ENCODE measurements at regions not wholly inside any gene's neighbourhood (a gene's known extent, or its start where the extent isn't known, plus 50 kb on each side); places are given as distances from the start of the nearest gene placed in this dataset.

DNA sequence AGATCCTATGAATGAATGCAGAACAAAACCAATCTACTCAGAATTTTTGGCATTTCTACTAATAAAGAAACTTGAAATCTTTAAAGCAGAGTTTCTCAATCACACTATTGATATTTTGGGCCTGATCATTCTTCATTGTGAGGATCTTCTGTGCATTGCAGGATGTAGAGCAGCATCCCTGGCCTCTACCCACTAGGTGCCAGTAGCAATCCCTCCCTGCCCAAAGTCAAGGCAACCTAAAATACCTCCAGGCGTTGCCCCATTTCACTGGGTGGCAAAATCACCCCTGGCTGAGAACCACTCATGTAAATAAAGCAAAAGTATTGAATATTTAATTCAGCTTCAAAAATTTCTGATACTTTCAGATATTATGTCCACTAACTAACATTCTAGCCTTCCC is 213.0 kb downstream of the SP3 start:
- TF ChIP-seq NFYB (CRISPR knock-in tag; conservative IDR thresholded peaks at IDR 0.05; ENCODE audit: low read depth), result no peak
- TF ChIP-seq, protein P1, sequence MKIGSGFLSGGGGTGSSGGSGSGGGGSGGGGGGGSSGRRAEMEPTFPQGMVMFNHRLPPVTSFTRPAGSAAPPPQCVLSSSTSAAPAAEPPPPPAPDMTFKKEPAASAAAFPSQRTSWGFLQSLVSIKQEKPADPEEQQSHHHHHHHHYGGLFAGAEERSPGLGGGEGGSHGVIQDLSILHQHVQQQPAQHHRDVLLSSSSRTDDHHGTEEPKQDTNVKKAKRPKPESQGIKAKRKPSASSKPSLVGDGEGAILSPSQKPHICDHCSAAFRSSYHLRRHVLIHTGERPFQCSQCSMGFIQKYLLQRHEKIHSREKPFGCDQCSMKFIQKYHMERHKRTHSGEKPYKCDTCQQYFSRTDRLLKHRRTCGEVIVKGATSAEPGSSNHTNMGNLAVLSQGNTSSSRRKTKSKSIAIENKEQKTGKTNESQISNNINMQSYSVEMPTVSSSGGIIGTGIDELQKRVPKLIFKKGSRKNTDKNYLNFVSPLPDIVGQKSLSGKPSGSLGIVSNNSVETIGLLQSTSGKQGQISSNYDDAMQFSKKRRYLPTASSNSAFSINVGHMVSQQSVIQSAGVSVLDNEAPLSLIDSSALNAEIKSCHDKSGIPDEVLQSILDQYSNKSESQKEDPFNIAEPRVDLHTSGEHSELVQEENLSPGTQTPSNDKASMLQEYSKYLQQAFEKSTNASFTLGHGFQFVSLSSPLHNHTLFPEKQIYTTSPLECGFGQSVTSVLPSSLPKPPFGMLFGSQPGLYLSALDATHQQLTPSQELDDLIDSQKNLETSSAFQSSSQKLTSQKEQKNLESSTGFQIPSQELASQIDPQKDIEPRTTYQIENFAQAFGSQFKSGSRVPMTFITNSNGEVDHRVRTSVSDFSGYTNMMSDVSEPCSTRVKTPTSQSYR (CRISPR knock-in tag; IDR thresholded peaks at IDR 0.05), result no peak
- TF ChIP-seq CTCF (IDR thresholded peaks at IDR 0.05), result no peak
- TF ChIP-seq TEAD4 (CRISPR knock-in tag; IDR thresholded peaks at IDR 0.05), result no peak
- TF ChIP-seq SP1 (CRISPR knock-in tag; conservative IDR thresholded peaks at IDR 0.05), result no peak
- no peak for TF ChIP-seq USF2 (CRISPR knock-in tag; IDR thresholded peaks at IDR 0.05)
- no peak for TF ChIP-seq NR1H2 (CRISPR knock-in tag; IDR thresholded peaks at IDR 0.05)
- TF ChIP-seq, protein P2, sequence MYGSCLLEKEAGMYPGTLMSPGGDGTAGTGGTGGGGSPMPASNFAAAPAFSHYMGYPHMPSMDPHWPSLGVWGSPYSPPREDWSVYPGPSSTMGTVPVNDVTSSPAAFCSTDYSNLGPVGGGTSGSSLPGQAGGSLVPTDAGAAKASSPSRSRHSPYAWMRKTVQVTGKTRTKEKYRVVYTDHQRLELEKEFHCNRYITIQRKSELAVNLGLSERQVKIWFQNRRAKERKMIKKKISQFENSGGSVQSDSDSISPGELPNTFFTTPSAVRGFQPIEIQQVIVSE (CRISPR knock-in tag; IDR thresholded peaks at IDR 0.05; ENCODE audit: borderline replicate concordance), result no peak
- no peak for TF ChIP-seq ELF4 (CRISPR knock-in tag; IDR thresholded peaks at IDR 0.05; ENCODE audit: low read depth)
- TF ChIP-seq, protein P3, sequence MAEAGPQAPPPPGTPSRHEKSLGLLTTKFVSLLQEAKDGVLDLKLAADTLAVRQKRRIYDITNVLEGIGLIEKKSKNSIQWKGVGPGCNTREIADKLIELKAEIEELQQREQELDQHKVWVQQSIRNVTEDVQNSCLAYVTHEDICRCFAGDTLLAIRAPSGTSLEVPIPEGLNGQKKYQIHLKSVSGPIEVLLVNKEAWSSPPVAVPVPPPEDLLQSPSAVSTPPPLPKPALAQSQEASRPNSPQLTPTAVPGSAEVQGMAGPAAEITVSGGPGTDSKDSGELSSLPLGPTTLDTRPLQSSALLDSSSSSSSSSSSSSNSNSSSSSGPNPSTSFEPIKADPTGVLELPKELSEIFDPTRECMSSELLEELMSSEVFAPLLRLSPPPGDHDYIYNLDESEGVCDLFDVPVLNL (CRISPR knock-in tag; IDR thresholded peaks at IDR 0.05; ENCODE audit: borderline replicate concordance, low read depth), result no peak
- TF ChIP-seq FOXK1 (CRISPR knock-in tag; IDR thresholded peaks at IDR 0.05), result no peak
- no peak for TF ChIP-seq ZNF232 (CRISPR knock-in tag; IDR thresholded peaks at IDR 0.05)

Data from WTC11 (cell line).